ENCODE measurements at regions not wholly inside any gene's neighbourhood (a gene's known extent, or its start where the extent isn't known, plus 50 kb on each side); places are given as distances from the start of the nearest gene placed in this dataset.

DNA sequence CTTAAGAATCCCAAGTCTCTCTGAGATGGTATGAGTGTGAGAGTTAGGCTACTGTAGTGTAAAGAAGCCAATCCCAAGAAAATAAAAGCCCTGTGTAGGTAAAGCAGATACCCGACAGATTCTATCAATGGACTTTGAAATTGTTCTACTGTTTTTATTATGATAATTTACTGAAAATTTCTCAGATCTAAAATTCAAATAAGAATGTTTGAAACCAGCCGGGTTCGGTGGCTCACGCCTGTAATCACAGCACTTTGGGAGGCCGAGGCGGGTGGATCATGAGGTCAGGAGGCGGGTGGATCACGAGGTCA, 208.3 kb upstream of the SPRED2 start:
- H3K4me3 ChIP-seq (replicated peaks; ENCODE audit: insufficient read depth, low read length): no peak overlapping the region

DNA sequence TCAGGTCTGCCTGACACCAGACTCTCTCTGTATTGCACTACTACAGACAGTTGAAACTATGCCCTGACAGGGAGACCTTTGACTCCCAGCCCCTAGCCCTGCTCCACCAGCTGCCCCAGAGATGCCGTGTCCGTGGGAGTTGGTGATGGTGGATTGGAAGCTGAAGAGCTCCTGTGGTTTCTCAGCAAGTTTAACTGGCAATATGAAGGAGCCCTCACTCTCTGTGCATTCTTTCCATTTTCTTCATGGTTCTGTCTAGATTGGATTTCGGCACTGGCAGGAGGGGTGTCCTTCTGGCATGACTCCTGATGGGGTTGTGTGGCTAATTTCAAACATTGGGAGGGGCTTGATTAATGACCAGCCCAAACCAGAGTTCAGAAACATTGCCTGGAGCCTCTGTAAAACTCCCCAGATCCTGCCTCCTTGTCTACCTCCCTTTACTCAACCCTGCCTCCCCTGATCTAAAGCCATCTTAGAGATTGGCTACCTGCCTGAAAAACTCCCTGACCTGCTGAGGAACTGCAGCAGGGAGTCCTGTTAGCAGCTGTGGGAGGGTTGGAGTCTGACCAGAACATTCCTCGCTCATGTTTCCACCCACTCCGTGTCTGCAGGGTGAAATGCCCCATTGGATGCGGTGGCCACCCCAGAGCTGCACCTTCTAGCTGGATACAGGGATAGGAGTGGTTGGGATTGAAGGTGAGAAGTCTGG, 206.9 kb upstream of the SPRED2 start:
- Histone ChIP-seq H3K4me3 (replicated peaks; ENCODE audit: insufficient read depth, low read length) (no peak overlapping the region), H3K27ac (replicated peaks) (no peak overlapping the region), H3K27me3 (ENCODE audit: insufficient read depth, poor library complexity, severe bottlenecking) (no peaks in the 10 kb centered on the region)
- TF ChIP-seq, protein P1, sequence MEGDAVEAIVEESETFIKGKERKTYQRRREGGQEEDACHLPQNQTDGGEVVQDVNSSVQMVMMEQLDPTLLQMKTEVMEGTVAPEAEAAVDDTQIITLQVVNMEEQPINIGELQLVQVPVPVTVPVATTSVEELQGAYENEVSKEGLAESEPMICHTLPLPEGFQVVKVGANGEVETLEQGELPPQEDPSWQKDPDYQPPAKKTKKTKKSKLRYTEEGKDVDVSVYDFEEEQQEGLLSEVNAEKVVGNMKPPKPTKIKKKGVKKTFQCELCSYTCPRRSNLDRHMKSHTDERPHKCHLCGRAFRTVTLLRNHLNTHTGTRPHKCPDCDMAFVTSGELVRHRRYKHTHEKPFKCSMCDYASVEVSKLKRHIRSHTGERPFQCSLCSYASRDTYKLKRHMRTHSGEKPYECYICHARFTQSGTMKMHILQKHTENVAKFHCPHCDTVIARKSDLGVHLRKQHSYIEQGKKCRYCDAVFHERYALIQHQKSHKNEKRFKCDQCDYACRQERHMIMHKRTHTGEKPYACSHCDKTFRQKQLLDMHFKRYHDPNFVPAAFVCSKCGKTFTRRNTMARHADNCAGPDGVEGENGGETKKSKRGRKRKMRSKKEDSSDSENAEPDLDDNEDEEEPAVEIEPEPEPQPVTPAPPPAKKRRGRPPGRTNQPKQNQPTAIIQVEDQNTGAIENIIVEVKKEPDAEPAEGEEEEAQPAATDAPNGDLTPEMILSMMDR (IDR thresholded peaks at IDR 0.05; ENCODE audit: insufficient read depth, low read length): no peak
- TF ChIP-seq POLR2AphosphoS5 (IDR thresholded peaks at IDR 0.05; ENCODE audit: low read depth): no peak
- TF ChIP-seq, protein P2, sequence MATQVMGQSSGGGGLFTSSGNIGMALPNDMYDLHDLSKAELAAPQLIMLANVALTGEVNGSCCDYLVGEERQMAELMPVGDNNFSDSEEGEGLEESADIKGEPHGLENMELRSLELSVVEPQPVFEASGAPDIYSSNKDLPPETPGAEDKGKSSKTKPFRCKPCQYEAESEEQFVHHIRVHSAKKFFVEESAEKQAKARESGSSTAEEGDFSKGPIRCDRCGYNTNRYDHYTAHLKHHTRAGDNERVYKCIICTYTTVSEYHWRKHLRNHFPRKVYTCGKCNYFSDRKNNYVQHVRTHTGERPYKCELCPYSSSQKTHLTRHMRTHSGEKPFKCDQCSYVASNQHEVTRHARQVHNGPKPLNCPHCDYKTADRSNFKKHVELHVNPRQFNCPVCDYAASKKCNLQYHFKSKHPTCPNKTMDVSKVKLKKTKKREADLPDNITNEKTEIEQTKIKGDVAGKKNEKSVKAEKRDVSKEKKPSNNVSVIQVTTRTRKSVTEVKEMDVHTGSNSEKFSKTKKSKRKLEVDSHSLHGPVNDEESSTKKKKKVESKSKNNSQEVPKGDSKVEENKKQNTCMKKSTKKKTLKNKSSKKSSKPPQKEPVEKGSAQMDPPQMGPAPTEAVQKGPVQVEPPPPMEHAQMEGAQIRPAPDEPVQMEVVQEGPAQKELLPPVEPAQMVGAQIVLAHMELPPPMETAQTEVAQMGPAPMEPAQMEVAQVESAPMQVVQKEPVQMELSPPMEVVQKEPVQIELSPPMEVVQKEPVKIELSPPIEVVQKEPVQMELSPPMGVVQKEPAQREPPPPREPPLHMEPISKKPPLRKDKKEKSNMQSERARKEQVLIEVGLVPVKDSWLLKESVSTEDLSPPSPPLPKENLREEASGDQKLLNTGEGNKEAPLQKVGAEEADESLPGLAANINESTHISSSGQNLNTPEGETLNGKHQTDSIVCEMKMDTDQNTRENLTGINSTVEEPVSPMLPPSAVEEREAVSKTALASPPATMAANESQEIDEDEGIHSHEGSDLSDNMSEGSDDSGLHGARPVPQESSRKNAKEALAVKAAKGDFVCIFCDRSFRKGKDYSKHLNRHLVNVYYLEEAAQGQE (IDR thresholded peaks at IDR 0.05; ENCODE audit: insufficient replicate concordance, low read depth): no peak
- no peak for TF ChIP-seq GABPA (IDR thresholded peaks at IDR 0.05; ENCODE audit: low read depth)
- TF ChIP-seq SPI1 (IDR thresholded peaks at IDR 0.05; ENCODE audit: borderline replicate concordance, low read depth): no peak
- no peak for DNase-seq (ENCODE audit: low read depth in 1 of 2, low spot score in 1 of 2)

More for the DNA sequence above, 208.3 kb upstream of the SPRED2 start:
- no peak overlapping the region for H3K27ac ChIP-seq (replicated peaks)
- no peaks in the 10 kb centered on the region for H3K27me3 ChIP-seq (ENCODE audit: insufficient read depth, poor library complexity, severe bottlenecking)
- no peak for DNase-seq (ENCODE audit: low read depth in 1 of 2, low spot score in 1 of 2)
- TF ChIP-seq, protein P1 (IDR thresholded peaks at IDR 0.05; ENCODE audit: insufficient read depth, low read length): no peak
- no peak for TF ChIP-seq SPI1 (IDR thresholded peaks at IDR 0.05; ENCODE audit: borderline replicate concordance, low read depth)
- TF ChIP-seq, protein P2 (IDR thresholded peaks at IDR 0.05; ENCODE audit: insufficient replicate concordance, low read depth): no peak
- TF ChIP-seq GABPA (IDR thresholded peaks at IDR 0.05; ENCODE audit: low read depth): no peak
- TF ChIP-seq POLR2AphosphoS5 (IDR thresholded peaks at IDR 0.05; ENCODE audit: low read depth): no peak

DNA sequence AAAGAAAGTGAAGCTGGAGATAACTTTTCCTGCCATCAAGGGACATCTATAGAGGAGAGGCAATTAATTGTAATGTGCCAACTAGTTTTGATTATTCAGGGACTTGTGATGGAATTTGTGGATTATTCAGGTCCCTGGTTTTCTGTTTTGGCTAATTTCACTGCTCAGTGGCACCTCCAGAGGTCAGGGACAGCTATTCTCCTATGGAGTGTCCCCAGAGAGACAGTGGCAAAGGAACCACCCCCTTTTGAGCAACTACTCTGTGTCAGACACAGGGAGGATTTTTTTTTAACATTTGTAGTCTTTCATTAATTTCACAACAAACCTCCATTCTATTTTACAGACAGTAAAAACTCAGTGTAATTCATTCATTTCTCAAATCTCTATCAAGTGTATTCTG, 206.0 kb upstream of the SPRED2 start:
- DNase-seq (ENCODE audit: low read depth in 1 of 2, low spot score in 1 of 2): peak in 1 of 2 experiments; percentile 23
- Histone ChIP-seq H3K4me3 (replicated peaks; ENCODE audit: insufficient read depth, low read length) (no peak overlapping the region), H3K27ac (replicated peaks) (no peak overlapping the region), H3K27me3 (ENCODE audit: insufficient read depth, poor library complexity, severe bottlenecking) (no peaks in the 10 kb centered on the region)
- TF ChIP-seq, protein P1 (IDR thresholded peaks at IDR 0.05; ENCODE audit: insufficient read depth, low read length): no peak
- no peak for TF ChIP-seq SPI1 (IDR thresholded peaks at IDR 0.05; ENCODE audit: borderline replicate concordance, low read depth)
- no peak for TF ChIP-seq GABPA (IDR thresholded peaks at IDR 0.05; ENCODE audit: low read depth)
- TF ChIP-seq, protein P2 (IDR thresholded peaks at IDR 0.05; ENCODE audit: insufficient replicate concordance, low read depth): no peak
- no peak for TF ChIP-seq POLR2AphosphoS5 (IDR thresholded peaks at IDR 0.05; ENCODE audit: low read depth)

Data from HL-60 (cell line).